Psoas muscle (tissue), 7 donors: ENCODE measurements at regions not wholly inside any gene's neighbourhood (a gene's known extent, or its start where the extent isn't known, plus 50 kb on each side); places are given as distances from the start of the nearest gene placed in this dataset.

Experiments
- ATAC-seq, 4 donors: fragments of 200-7000 bp; cut with Tn5 transposase; one replicate each; pipeline ENCODE4 v1.9.1; 2020; ENCODE audit warnings: moderate library complexity in 3 of 4, mild to moderate bottlenecking in 2 of 4
- DNase-seq, 2 donors: peaks; one replicate each; pipeline ENCODE4 v3.0.0-alpha.2; 2020
- H3K27ac ChIP-seq: fragments of 200-600 bp; one replicate; pipeline ENCODE4 v1.8.0; 2022
- H3K27me3 ChIP-seq, 3 donors: fragments of 200-600 bp in 1 of 3; one replicate each; pipeline versions ENCODE4 v1.6.1 to v1.8.0; 2013 to 2022; ENCODE audit warnings: low read length in 2 of 3, mild to moderate bottlenecking in 2 of 3, moderate library complexity in 1 of 3; ENCODE audit not compliant: insufficient read depth in 3 of 3
- H3K36me3 ChIP-seq, 2 donors: fragments of 200-600 bp in 1 of 2; one replicate each; pipeline versions ENCODE4 v1.6.1 to v1.8.0; 2013 to 2022; ENCODE audit warnings: low read depth in 1 of 2, mild to moderate bottlenecking in 1 of 2, moderate library complexity in 1 of 2; ENCODE audit not compliant: insufficient read depth in 1 of 2
- H3K4me1 ChIP-seq: fragments of 200-600 bp; one replicate; pipeline ENCODE4 v1.8.0; 2022
- H3K4me3 ChIP-seq: fragments of 200-600 bp; one replicate; pipeline ENCODE4 v1.8.0; 2022; ENCODE audit warnings: mild to moderate bottlenecking
- H3K9me3 ChIP-seq: fragments of 200-600 bp; one replicate; pipeline ENCODE4 v1.8.0; 2022
- WGBS, 3 donors: extraction: QIAGEN DNeasy Blood & Tissue Kit; methylation state at CpG; one replicate each; pipeline versions ENCODE4 v1.1.6 to v1.1.7; 2013; 5-methylcytosine and 5-hydroxymethylcytosine counted together
- intact Hi-C, 2 donors: fragments of 100-400 bp; cut with DNase I; formaldehyde crosslinking; loops; one replicate each; pipeline versions ENCODE4 v1.11.0 to v1.14.2; 2022
- TF ChIP-seq, protein P1 (sequence below): fragments of 200-600 bp; IDR thresholded peaks from one replicate; pipeline ENCODE4 v1.8.0; 2022; ENCODE audit warnings: antibody characterized with exemption
- donor health status: healthy with polysubstance abuse.
- donor health status: DM: no; HTN: no; CAD: no; lungs with moderate emphysema.
- donor health status: Bipolar disorder and iron deficiency.
- donor health status: healthy.
- donor health status: DM: yes; HTN: yes; CAD: no.
- donor health status: DM: no; HTN: no; CAD: no.
- donor health status: DM: yes; HTN: yes; CAD: no.

GRCh38 chr14:56379956-56380355 is 199.6 kb upstream of the TMEM260 start:
- H3K27ac ChIP-seq, result no peak overlapping the region
- H3K27me3 ChIP-seq, result no peaks in the 10 kb centered on the region
- H3K9me3 ChIP-seq, result peaks cover 15% of the 10 kb centered on the region
- no peaks in the 10 kb centered on the region for H3K36me3 ChIP-seq
- intact Hi-C loops, result no loop called here
- H3K4me1 ChIP-seq, result no peaks in the 10 kb centered on the region
- ATAC-seq, result peak in 1 of 4 donors; percentile 44
- 29 to 37% (median 33%) methylated on average over 2 of the region's 2 CpGs for WGBS, 3 donors
- no peak for DNase-seq
- TF ChIP-seq, protein P1, sequence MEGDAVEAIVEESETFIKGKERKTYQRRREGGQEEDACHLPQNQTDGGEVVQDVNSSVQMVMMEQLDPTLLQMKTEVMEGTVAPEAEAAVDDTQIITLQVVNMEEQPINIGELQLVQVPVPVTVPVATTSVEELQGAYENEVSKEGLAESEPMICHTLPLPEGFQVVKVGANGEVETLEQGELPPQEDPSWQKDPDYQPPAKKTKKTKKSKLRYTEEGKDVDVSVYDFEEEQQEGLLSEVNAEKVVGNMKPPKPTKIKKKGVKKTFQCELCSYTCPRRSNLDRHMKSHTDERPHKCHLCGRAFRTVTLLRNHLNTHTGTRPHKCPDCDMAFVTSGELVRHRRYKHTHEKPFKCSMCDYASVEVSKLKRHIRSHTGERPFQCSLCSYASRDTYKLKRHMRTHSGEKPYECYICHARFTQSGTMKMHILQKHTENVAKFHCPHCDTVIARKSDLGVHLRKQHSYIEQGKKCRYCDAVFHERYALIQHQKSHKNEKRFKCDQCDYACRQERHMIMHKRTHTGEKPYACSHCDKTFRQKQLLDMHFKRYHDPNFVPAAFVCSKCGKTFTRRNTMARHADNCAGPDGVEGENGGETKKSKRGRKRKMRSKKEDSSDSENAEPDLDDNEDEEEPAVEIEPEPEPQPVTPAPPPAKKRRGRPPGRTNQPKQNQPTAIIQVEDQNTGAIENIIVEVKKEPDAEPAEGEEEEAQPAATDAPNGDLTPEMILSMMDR, result no peak
- no peak overlapping the region for H3K4me3 ChIP-seq

DNA sequence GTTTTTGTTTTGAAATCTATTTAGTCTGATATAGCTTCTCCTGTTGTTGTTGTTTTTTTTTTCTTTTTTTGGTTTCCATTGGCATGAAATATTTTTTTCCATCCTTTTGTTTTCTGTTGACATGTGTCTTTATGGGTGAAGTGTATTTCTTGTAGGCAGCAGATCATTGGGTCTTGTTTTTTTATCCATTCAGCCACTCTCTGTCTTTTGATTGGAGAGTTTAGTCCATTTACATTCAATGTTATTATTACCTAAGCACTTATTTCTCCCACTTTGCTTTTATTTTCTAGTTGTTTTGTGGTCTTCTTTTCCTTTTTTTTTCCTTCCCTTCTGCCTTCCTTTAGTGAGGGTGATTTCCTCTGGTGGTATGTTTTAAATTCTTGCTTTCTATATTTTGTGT is 193.6 kb upstream of the TMEM260 start:
- no peak for ATAC-seq
- DNase-seq, result no peak
- Histone ChIP-seq H3K4me1 (no peaks in the 10 kb centered on the region), H3K4me3 (no peak overlapping the region), H3K36me3 (no peaks in the 10 kb centered on the region), H3K9me3 (peaks cover 15% of the 10 kb centered on the region), H3K27me3 (no peaks in the 10 kb centered on the region), H3K27ac (no peak overlapping the region)
- TF ChIP-seq, protein P1, result no peak
- intact Hi-C loops, result no loop called here

- no peak overlapping the region for H3K4me3 ChIP-seq
- no peaks in the 10 kb centered on the region for H3K9me3 ChIP-seq
- no peaks in the 10 kb centered on the region for H3K27me3 ChIP-seq
- ATAC-seq (no peak), DNase-seq (no peak)
- 49 to 69% (median 67%) methylated on average over 1 of the region's 1 CpG for WGBS, 3 donors
- H3K4me1 ChIP-seq, result no peaks in the 10 kb centered on the region
- intact Hi-C loops, result no loop called here
- H3K27ac ChIP-seq, result no peak overlapping the region
- no peaks in the 10 kb centered on the region for H3K36me3 ChIP-seq
- TF ChIP-seq, protein P1, result no peak
These were observed 188.7 kb upstream of the TMEM260 start for GRCh38 chr14:56390859-56391258.

- no peak overlapping the region for H3K27ac ChIP-seq
- H3K27me3 ChIP-seq, result no peaks in the 10 kb centered on the region
- 66 to 70% (median 68%) methylated on average over 6 of the region's 6 CpGs for WGBS, 3 donors
- TF ChIP-seq, protein P1, result no peak
- ATAC-seq, result no peak
- H3K4me1 ChIP-seq, result no peaks in the 10 kb centered on the region
- no peak overlapping the region for H3K4me3 ChIP-seq
- intact Hi-C loops, result no loop called here
- H3K36me3 ChIP-seq, result no peaks in the 10 kb centered on the region
- no peak for DNase-seq
- no peaks in the 10 kb centered on the region for H3K9me3 ChIP-seq
These were observed 184.6 kb upstream of the TMEM260 start for GRCh38 chr14:56394826-56395530.
